HL-60 (cell line): ENCODE measurements at regions not wholly inside any gene's neighbourhood (a gene's known extent, or its start where the extent isn't known, plus 50 kb on each side); places are given as distances from the start of the nearest gene placed in this dataset.

Experiments used
- DNase-seq, 2 experiments: peaks; one replicate each; pipeline ENCODE4 v3.0.0-alpha.2; 2010 to 2020; ENCODE audit warnings: low read depth in 1 of 2, low spot score in 1 of 2
- H3K27ac ChIP-seq: fragments of 250-450 bp; sonication (Bioruptor Pico); replicated peaks from 2 replicates; pipeline ENCODE4 v1.5.1; 2020; ENCODE audit warnings: mild to moderate bottlenecking, moderate library complexity
- H3K27me3 ChIP-seq: fragments of 250-450 bp; sonication (Bioruptor Pico); 2 replicates; pipeline ENCODE4 v1.5.1; 2021; ENCODE audit warnings: mild to moderate bottlenecking, moderate library complexity; ENCODE audit not compliant: insufficient read depth, poor library complexity, severe bottlenecking
- H3K4me3 ChIP-seq: replicated peaks from 2 replicates; pipeline ENCODE4 v1.5.1; 2011; ENCODE audit warnings: mild to moderate bottlenecking, control low read depth, low read length; ENCODE audit not compliant: insufficient read depth
- CTCF ChIP-seq: IDR thresholded peaks from one replicate; pipeline ENCODE4 v1.5.1; 2011; ENCODE audit warnings: low read length, control low read depth, inconsistent platforms; ENCODE audit not compliant: insufficient read depth
- GABPA ChIP-seq: IDR thresholded peaks from 2 replicates; pipeline ENCODE4 v1.6.1; 2012; ENCODE audit warnings: low read depth
- POLR2AphosphoS5 ChIP-seq: IDR thresholded peaks from 2 replicates; pipeline ENCODE4 v1.6.1; 2012; ENCODE audit warnings: low read depth
- REST ChIP-seq: IDR thresholded peaks from 2 replicates; pipeline ENCODE4 v1.6.1; 2012; ENCODE audit warnings: low read depth; ENCODE audit not compliant: insufficient replicate concordance
- SPI1 ChIP-seq: IDR thresholded peaks from 2 replicates; pipeline ENCODE4 v1.6.1; 2012; ENCODE audit warnings: low read depth, mild to moderate bottlenecking, borderline replicate concordance

- no peak overlapping the region for H3K4me3 ChIP-seq
- TF ChIP-seq GABPA: no peak
- TF ChIP-seq CTCF: no peak
- TF ChIP-seq POLR2AphosphoS5: no peak
- TF ChIP-seq SPI1: no peak
- no peak for TF ChIP-seq REST
- peaks cover 8% of the 10 kb centered on the region for H3K27me3 ChIP-seq
- no peak overlapping the region for H3K27ac ChIP-seq
- DNase-seq: no peak
Measured at GRCh38 chr18:24582771-24583170, 122.3 kb downstream of the HRH4 start.

GRCh38 chr18:24584205-24584604, 123.8 kb downstream of the HRH4 start:
- no peak overlapping the region for H3K4me3 ChIP-seq
- H3K27ac ChIP-seq: no peak overlapping the region
- DNase-seq: no peak
- TF ChIP-seq CTCF (no peak), SPI1 (no peak), POLR2AphosphoS5 (no peak), REST (no peak), GABPA (no peak)
- H3K27me3 ChIP-seq: peaks cover 8% of the 10 kb centered on the region

- no peak overlapping the region for H3K27ac ChIP-seq
- H3K27me3 ChIP-seq: peaks cover 8% of the 10 kb centered on the region
- H3K4me3 ChIP-seq: no peak overlapping the region
Measured at GRCh38 chr18:24584813-24585212, 124.4 kb downstream of the HRH4 start.

More at GRCh38 chr18:24584813-24585212, 124.4 kb downstream of the HRH4 start:
- TF ChIP-seq REST (no peak), CTCF (no peak), POLR2AphosphoS5 (no peak)
- DNase-seq: no peak
